ENCODE measurements at regions not wholly inside any gene's neighbourhood (a gene's known extent, or its start where the extent isn't known, plus 50 kb on each side); places are given as distances from the start of the nearest gene placed in this dataset.
A peak's percentile ranks its signal among the peaks of the same experiment; 100 is the strongest.

DNA sequence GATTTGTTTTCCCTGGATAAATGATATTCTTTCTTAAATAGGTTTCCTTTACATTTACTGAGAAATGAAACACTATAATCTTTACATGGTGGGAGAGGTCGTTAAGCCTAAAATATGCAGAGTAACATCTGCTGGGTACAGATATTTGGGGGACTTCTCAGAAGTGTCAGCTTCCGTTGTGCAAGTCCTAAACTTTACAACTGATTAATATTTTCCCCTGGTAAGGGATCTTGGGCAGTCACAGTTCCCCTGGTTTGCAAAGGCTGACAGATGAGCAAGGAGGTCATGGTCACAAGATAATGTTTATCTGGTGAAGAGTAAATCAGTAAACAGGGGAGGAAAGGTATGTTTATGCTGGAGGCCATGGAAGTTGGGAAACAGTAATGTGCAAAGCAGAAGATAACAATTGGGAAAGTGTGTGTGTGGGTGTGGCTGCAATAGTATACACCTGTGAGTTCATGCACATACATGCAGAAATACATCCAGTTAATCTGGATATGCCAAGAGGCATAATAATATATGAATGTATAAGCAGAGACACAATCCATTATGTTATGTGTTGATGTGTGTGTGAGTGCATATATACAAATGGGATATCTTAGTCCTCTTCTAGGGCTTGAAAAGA, 508.2 kb upstream of the FAM241A start:
- Histone ChIP-seq H3K4me3 (ENCODE audit: low read depth in 1 of 3, low read length in 3 of 3) (no peak overlapping the region), H3K27me3 (ENCODE audit: control insufficient read depth in 4 of 4, insufficient read depth in 4 of 4, low read length in 3 of 4) (peaks cover 0 to 3% (median 0%) of the 10 kb centered on the region in 4 donors), H3K27ac (ENCODE audit: low read depth in 1 of 2, low read length in 2 of 2) (no peak overlapping the region), H3K4me1 (ENCODE audit: control insufficient read depth in 4 of 4, insufficient read depth in 4 of 4, low read length in 3 of 4) (peaks cover 0 to 5% (median 2%) of the 10 kb centered on the region in 4 donors), H3K9ac (ENCODE audit: low read depth in 1 of 2, low read length in 2 of 2) (no peak overlapping the region), H3K9me3 (ENCODE audit: control insufficient read depth in 4 of 4, low read length in 3 of 4) (no peaks in the 10 kb centered on the region), H3K36me3 (ENCODE audit: control insufficient read depth in 4 of 4, insufficient read depth in 3 of 4, low read depth in 1 of 4, low read length in 3 of 4) (no peaks in the 10 kb centered on the region)
- TF ChIP-seq TAF1 (conservative IDR thresholded peaks at IDR 0.05) = no peak
- TF ChIP-seq GABPA (IDR thresholded peaks at IDR 0.05 in 1 of 2, conservative IDR thresholded peaks at IDR 0.05 in 1 of 2) = no peak
- no peak for TF ChIP-seq HNF4G (IDR thresholded peaks at IDR 0.05)
- TF ChIP-seq YY1 (IDR thresholded peaks at IDR 0.05) = no peak
- TF ChIP-seq RXRA (IDR thresholded peaks at IDR 0.05) = peak in 1 of 2 donors; percentile 5
- TF ChIP-seq, protein P1, sequence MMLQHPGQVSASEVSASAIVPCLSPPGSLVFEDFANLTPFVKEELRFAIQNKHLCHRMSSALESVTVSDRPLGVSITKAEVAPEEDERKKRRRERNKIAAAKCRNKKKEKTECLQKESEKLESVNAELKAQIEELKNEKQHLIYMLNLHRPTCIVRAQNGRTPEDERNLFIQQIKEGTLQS (IDR thresholded peaks at IDR 0.05) = no peak
- no peak for DNase-seq (ENCODE audit: low spot score)
- 16% methylated on average over 2 of the region's 2 CpGs for WGBS

DNA sequence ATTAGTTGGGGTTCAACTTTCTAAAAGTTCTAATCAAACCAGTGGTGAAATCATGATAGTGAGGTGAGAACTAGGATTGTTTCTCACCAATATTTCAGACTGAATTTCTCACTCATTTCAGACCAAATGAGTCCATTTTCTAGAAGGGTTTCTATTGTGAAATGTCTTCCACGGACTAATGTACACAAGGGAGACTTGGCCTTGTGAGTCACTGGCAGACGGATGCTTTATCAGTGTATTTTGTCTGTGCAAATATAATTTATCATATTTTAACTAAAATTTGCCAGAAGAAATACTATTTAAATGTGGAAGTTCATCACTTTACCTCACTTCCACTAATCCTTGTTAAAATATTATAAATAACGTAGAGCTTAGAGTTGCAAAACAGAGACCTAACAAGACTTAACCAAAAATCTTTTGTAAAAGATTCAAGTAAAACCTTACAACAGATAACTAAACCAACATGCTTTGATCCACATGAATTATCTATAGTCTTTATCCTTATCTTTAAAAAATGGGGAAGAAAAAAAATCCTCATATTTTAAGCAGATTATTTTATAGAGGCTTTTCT, 506.0 kb upstream of the FAM241A start:
- peaks cover 0 to 6% (median 2%) of the 10 kb centered on the region in 4 donors for H3K4me1 ChIP-seq (ENCODE audit: control insufficient read depth in 4 of 4, insufficient read depth in 4 of 4, low read length in 3 of 4)
- 49% methylated on average over 3 of the region's 3 CpGs for WGBS
- DNase-seq (ENCODE audit: low spot score) = no peak
- no peak overlapping the region for H3K9ac ChIP-seq (ENCODE audit: low read depth in 1 of 2, low read length in 2 of 2)
- no peaks in the 10 kb centered on the region for H3K27me3 ChIP-seq (ENCODE audit: control insufficient read depth in 4 of 4, insufficient read depth in 4 of 4, low read length in 3 of 4)
- TF ChIP-seq JUND (IDR thresholded peaks at IDR 0.05) (no peak), YY1 (IDR thresholded peaks at IDR 0.05) (no peak)
- TF ChIP-seq, protein P1 (IDR thresholded peaks at IDR 0.05) = no peak
- H3K36me3 ChIP-seq (ENCODE audit: control insufficient read depth in 4 of 4, insufficient read depth in 3 of 4, low read depth in 1 of 4, low read length in 3 of 4) = no peaks in the 10 kb centered on the region
- no peak overlapping the region for H3K27ac ChIP-seq (ENCODE audit: low read depth in 1 of 2, low read length in 2 of 2)
- no peak overlapping the region for H3K4me3 ChIP-seq (ENCODE audit: low read depth in 1 of 3, low read length in 3 of 3)
- H3K9me3 ChIP-seq (ENCODE audit: control insufficient read depth in 4 of 4, low read length in 3 of 4) = no peaks in the 10 kb centered on the region

DNA sequence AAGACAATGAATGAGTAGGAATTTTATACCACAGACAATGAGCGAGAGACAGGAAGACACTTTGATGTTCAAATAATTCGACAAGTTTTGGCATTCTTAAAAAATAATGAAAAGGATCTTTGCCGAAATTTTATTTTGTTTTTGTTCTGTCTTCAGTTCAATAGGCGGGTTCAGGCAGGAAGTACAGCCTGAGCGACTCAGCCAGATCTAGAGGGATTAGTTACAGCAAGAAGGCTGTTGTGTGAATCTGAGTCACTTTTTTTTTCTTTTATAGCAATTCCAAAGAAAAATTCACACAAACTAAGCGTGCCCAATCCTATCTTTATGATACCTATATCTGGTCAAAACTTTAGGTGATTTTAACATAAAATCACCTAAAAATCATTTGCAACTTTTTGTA, 505.4 kb upstream of the FAM241A start:
- Histone ChIP-seq H3K36me3 (ENCODE audit: control insufficient read depth in 4 of 4, insufficient read depth in 3 of 4, low read depth in 1 of 4, low read length in 3 of 4) (no peaks in the 10 kb centered on the region), H3K4me3 (ENCODE audit: low read depth in 1 of 3, low read length in 3 of 3) (no peak overlapping the region), H3K4me1 (ENCODE audit: control insufficient read depth in 4 of 4, insufficient read depth in 4 of 4, low read length in 3 of 4) (peaks cover 0 to 6% (median 2%) of the 10 kb centered on the region in 4 donors), H3K9ac (ENCODE audit: low read depth in 1 of 2, low read length in 2 of 2) (no peak overlapping the region), H3K27ac (ENCODE audit: low read depth in 1 of 2, low read length in 2 of 2) (no peak overlapping the region), H3K27me3 (ENCODE audit: control insufficient read depth in 4 of 4, insufficient read depth in 4 of 4, low read length in 3 of 4) (no peaks in the 10 kb centered on the region), H3K9me3 (ENCODE audit: control insufficient read depth in 4 of 4, low read length in 3 of 4) (no peaks in the 10 kb centered on the region)
- no peak for TF ChIP-seq TAF1 (conservative IDR thresholded peaks at IDR 0.05)
- TF ChIP-seq, protein P2, sequence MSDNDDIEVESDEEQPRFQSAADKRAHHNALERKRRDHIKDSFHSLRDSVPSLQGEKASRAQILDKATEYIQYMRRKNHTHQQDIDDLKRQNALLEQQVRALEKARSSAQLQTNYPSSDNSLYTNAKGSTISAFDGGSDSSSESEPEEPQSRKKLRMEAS (IDR thresholded peaks at IDR 0.05) = no peak
- TF ChIP-seq, protein P1 (IDR thresholded peaks at IDR 0.05) = no peak
- no peak for TF ChIP-seq HNF4G (IDR thresholded peaks at IDR 0.05)
- no peak for TF ChIP-seq RXRA (IDR thresholded peaks at IDR 0.05)
- TF ChIP-seq GABPA (IDR thresholded peaks at IDR 0.05 in 1 of 2, conservative IDR thresholded peaks at IDR 0.05 in 1 of 2) = no peak
- TF ChIP-seq FOXA2 (IDR thresholded peaks at IDR 0.05) = no peak
- no peak for TF ChIP-seq EGR1 (IDR thresholded peaks at IDR 0.05; ENCODE audit: low read depth in 2 of 2)
- no peak for TF ChIP-seq JUND (IDR thresholded peaks at IDR 0.05)
- TF ChIP-seq SP1 (IDR thresholded peaks at IDR 0.05) = no peak
- no peak for TF ChIP-seq NR2F2 (IDR thresholded peaks at IDR 0.05)
- TF ChIP-seq, protein P3, sequence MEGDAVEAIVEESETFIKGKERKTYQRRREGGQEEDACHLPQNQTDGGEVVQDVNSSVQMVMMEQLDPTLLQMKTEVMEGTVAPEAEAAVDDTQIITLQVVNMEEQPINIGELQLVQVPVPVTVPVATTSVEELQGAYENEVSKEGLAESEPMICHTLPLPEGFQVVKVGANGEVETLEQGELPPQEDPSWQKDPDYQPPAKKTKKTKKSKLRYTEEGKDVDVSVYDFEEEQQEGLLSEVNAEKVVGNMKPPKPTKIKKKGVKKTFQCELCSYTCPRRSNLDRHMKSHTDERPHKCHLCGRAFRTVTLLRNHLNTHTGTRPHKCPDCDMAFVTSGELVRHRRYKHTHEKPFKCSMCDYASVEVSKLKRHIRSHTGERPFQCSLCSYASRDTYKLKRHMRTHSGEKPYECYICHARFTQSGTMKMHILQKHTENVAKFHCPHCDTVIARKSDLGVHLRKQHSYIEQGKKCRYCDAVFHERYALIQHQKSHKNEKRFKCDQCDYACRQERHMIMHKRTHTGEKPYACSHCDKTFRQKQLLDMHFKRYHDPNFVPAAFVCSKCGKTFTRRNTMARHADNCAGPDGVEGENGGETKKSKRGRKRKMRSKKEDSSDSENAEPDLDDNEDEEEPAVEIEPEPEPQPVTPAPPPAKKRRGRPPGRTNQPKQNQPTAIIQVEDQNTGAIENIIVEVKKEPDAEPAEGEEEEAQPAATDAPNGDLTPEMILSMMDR (IDR thresholded peaks at IDR 0.05; ENCODE audit: low read depth, low read length, missing input control) = no peak
- no peak for TF ChIP-seq YY1 (IDR thresholded peaks at IDR 0.05)
- TF ChIP-seq HNF4A (conservative IDR thresholded peaks at IDR 0.05) = no peak
- no peak for DNase-seq (ENCODE audit: low spot score)
- 74% methylated on average over 6 of the region's 6 CpGs for WGBS

Data from liver (tissue), 8 donors.